Heart left ventricle (tissue), 13 donors: ENCODE measurements at regions not wholly inside any gene's neighbourhood (a gene's known extent, or its start where the extent isn't known, plus 50 kb on each side); places are given as distances from the start of the nearest gene placed in this dataset.

Experiments
- POLR2A ChIP-seq, 2 donors: fragments of 450-650 bp; IDR thresholded peaks; one replicate each; pipeline ENCODE4 v1.6.1; 2017; ENCODE audit warnings: antibody characterized with exemption in 2 of 2, mild to moderate bottlenecking in 2 of 2, moderate library complexity in 2 of 2
- TF ChIP-seq, protein P1 (sequence below), 12 donors: fragments of 200-600 bp; sonication (generic) in 4 of 12; IDR thresholded peaks; one replicate each; pipeline versions ENCODE4 v1.5.0 to v1.8.0; 2018 to 2022; ENCODE audit warnings: antibody characterized with exemption in 12 of 12, mild to moderate bottlenecking in 5 of 12
- donor health status: ischemic (EF 13 %, LVEDD 7.1; RV severe dilation, severe dysfunction).
- donor health status: DM: no; HTN: yes; CAD: no.
- donor health status: DM: no; HTN: no; CAD: no.
- donor health status: ischemic (EF 25% LVEDD 6.9; RV normal size, moderate dysfunction).
- donor health status: ischemic (EF 25% LVEDD 5.7; RV mildly dilated, moderate dysfunction).
- donor health status: ischemic (EF 35%, LVEDD 5.7; RV mildly dilated, moderate dysfunction).
- donor health status: nonischemic (EF 11% LVEDD 7.7; RV severe dilation, severe dysfunction).
- donor health status: DM: yes; HTN: yes; CAD: no.
- donor health status: PGD.
- donor health status: ischemic (EF 29% LVEDD 5.4; RV normal size, mild dysfunction).
- donor health status: nonischemic (EF 23%, LVEDD 6.1; RV moderate dilation, normal function).

DNA sequence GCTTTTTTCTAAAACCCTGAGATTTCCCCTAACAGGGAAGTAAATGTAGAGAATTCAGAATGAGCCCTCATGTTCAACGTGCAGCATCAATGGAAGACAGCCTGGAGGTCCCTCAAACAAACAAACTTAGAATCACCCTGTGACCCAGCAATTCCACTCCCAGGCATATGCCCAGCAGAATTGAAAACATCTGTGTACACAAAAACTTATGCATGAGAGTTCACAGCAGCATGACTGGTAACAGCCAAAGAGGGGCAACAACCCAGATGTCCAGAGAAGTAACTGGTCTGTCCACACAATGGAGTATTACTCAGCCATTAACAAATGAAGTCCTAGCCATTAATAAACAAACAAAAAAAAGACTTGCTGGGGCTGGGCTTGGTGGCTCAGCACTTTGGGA, 252.7 kb downstream of the PARN start:
- TF ChIP-seq, protein P1, sequence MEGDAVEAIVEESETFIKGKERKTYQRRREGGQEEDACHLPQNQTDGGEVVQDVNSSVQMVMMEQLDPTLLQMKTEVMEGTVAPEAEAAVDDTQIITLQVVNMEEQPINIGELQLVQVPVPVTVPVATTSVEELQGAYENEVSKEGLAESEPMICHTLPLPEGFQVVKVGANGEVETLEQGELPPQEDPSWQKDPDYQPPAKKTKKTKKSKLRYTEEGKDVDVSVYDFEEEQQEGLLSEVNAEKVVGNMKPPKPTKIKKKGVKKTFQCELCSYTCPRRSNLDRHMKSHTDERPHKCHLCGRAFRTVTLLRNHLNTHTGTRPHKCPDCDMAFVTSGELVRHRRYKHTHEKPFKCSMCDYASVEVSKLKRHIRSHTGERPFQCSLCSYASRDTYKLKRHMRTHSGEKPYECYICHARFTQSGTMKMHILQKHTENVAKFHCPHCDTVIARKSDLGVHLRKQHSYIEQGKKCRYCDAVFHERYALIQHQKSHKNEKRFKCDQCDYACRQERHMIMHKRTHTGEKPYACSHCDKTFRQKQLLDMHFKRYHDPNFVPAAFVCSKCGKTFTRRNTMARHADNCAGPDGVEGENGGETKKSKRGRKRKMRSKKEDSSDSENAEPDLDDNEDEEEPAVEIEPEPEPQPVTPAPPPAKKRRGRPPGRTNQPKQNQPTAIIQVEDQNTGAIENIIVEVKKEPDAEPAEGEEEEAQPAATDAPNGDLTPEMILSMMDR (IDR thresholded peaks at IDR 0.05) = no peak
- no peak for TF ChIP-seq POLR2A (IDR thresholded peaks at IDR 0.05)
